Esophagus mucosa (tissue), 1 donor: ENCODE measurements at regions not wholly inside any gene's neighbourhood (a gene's known extent, or its start where the extent isn't known, plus 50 kb on each side); places are given as distances from the start of the nearest gene placed in this dataset.
"Not testable (repeated sequence)": the region's sequence is repeated elsewhere in the genome, so short reads cannot be mapped to it uniquely, and the experiment has no call there.

ENCODE experiments used
- ATAC-seq: fragments of 200-7000 bp; cut with Tn5 transposase; one replicate; pipeline ENCODE4 v1.9.1; 2020
- donor health status: DM: yes; HTN: yes; CAD: no.

DNA sequence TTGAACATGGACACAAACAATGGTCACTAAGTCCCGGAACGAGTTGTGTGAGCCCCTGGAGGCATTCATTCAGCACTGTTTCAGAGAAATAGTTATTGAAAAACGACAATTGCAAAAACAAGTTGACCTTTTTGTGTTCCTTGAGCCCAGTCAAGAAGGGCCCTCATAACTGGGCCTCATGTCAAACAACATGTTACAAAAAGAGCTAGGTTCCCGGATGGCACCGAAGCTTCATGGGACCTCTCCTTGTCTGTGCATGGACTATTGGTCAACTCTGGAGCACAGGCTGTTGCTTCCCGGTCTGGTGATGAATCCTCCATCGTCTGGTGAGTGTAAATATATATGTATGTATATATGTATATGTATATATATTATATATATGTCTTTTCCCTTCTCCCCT, 176.6 kb downstream of the ALG10 start:
- ATAC-seq = no peak

DNA sequence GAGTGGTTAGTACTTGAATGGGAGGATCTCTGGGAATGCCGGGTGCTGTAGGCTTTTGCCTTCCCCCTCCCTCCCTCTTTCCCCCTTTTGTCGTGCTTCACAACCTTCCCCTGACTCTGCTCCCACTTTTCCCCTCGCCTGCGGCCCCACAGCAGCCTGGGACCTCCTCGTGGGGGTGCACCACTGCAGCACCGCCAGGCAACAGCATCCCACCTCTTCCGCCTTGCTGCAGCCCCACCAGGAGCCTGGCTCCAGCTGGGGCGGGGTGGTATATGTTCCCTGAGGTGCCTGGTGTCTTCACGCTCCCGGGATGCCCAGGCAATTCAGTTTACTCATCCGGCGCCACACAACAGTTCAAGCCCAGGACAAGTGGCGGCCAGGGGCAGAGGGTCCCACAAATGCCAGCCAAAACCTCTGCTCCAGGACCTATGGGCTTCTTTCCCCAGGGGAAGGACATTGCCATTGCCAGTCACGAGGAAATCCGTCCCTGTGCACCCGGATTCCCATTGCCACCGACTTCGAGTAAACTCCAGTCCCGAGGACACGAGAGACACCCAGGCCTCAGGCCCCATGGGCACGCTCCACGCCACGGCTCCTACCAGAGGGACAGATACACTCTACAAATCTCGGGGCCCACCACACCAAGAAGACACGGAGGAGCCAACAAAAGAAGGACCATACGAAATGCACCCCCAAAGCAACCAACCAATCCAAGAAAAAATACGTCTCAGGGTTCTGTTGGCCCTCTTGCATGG, 181.7 kb downstream of the ALG10 start:
- ATAC-seq = no peak

DNA sequence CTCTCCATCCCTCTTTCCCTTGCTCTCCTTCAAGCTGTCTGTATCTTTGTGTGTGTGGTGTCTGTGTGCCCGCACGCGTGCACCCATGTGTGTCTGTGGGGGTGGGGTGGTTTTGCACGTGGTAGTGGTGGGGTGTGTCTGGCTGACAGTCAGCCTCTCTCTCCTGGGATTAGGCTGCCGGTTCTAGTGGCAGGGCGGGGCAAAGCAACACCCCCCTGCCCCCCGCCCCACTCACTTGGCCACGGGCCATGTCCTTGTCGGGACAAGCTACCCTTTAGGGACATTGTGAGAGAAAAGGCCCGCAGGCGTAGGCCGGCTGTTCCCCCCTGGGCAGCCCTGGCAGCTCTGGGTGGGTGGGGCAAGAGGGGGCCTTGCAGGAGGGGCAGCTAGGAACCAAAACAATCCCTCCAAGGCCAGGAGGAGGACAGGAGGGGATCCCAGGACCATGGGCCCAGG, 182.6 kb downstream of the ALG10 start:
- ATAC-seq = no peak

DNA sequence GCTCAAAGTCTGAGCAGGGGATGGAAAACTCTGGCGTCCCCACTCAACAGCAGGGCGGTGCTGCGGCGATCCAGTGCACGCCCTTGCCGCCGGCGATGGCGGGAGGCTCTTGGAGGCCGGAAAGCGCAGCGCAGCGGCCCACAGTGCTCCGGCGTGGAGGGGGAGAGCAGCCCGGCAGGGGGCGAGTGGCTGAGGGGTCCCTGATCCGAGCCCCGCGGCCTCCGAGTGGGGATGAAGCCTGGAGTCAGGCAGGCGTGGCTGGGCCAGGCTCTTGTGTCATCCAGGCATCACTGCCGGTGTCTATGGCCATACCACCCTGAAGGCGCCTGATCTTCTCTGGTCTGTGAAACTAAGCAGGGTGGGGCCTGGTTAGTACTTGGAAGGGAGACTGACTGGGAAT, 183.1 kb downstream of the ALG10 start:
- ATAC-seq = no peak

DNA sequence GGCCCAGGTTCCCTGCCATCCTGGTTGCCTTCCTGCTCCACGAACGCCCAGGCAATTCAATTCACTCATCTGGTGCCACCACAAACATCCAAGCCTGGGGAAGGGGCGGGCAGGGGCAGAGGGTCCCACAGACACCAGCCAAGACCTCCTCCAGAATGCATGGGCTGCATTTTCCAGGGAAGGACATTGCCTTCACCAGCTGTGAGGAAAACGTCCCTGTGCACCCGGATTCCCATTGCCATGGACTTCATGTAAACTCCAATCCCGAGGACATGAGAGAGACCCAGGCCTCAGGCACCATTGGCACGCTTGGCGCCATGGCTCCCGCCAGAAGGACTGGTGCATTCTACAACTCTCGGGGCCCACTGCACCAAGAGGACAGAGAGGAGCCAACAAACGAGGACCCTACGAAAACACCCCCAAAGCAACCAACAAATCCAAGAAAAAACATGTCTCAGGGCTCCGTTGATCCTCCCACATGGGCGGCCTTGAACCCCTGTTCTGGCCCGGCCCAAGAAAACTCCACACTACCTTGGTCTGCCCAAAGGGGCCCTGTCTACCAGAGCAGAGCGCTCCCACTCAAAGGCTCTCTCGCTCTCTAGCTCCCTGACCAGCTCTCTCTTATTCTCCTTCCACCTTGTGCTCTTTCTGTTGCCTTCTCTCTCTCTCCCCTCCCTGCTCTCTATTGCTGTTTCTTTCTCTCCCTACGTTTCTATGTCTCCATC, 183.9 kb downstream of the ALG10 start:
- no peak for ATAC-seq

DNA sequence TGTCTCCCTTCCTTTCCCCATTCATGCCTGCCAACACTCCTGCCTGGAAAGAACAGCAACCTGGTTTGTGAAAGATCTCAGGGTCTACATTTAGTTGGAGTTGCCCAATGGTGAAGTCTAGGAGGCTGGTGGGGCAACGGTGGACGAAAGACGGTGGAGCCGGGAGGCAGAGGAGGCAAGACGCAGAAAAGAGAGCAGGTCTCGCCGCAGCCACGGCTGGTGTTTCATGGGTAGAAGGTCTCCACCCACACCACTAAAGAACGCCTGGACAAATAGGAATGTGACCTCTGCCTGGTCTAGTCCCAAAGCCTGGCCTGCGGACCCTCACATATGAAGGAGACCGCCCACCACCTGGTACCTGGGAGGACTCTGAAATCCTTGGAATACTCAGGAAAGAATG, 185.6 kb downstream of the ALG10 start:
- no peak for ATAC-seq

DNA sequence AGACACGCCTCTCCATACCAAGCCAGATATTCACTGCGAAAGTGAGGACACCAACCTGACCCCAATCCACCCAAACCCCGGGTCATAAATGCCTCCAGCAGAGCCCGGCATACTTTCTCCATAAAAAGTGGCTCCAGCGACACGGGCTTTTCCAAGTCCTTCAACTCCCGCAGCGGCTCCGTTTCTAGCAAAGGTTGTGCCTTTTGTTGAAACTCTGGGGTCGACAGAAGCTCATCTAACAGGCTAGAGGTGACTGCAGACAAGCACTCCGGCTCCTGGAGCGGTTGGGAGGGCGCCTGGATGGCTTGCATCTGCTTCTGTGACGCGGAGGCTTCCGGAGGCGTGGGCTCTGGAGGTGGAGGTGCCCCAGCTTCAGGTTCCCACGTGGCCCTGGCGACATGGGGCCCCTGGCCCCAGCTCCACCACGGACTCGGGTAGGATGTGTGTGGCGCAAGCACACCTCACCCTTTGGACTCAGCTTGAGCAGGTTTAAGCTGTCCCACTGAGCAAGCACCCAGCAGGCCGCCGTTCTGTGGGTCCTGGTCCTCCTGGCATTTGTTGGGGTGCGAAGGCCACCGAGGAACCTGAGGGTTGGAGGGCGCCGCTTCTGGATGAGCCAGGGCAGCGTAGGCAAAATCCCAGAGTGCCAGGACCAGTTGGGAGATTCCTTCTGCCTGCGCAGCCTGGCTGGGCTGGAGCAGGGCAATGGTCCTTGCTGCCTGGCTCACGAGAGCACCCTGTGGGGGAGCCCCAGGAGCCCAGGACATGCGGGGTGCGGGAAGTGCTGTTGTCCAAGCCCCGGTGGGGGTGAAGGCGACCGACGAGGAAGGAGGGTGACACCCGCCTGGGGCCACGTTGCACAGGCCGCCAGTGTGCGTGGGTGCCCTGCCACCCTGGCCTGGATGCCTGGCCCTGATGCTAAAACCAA, 186.3 kb downstream of the ALG10 start:
- peak; percentile 9 for ATAC-seq

DNA sequence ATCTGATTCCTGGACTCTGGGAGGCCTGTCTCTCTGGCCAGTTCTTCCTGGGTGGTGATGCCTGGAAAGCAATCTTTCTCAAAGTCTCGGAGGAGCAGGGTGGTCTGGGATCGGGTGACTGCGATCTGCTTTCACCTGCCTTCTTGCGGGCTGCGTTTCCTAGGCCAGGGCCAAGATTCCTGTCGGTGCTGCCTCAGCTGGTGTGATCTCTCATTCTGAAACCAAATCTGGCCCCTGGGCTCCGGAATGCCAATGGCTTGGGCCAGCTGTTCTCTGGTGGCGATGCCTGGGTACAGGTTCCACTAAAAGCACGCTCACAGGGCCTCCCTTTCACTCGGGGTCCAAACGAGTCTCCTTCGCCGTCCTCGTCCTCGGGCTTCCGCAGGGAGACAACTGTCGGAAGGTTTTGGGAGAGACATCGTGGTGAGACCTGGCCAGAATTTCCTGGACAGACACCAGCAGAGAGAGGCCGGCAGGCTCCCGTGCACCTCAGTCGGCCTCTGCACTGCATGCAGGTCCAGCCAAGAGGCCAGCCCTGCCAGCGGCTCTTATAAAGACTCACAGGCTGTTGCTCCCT, 187.1 kb downstream of the ALG10 start:
- ATAC-seq = no peak

DNA sequence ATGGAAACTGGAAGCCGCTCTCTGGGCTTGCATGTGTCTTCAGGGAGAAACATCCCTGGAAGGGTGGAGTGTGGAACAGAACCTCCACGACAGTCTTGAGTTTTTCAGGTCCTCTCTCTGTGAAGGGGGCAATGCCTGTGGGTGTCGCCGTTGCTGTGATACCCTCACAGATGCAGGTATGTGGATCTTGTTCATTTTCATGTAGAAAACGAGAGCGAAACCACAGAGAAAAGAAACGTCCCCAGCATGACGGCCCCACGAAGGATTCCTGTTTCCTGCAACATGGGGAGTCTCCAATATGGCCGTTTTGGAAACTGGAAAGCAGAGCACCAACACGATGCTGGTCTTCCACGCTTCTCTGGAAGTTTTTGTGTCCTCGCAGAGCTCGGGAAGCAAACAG, 187.9 kb downstream of the ALG10 start:
- ATAC-seq = no peak

DNA sequence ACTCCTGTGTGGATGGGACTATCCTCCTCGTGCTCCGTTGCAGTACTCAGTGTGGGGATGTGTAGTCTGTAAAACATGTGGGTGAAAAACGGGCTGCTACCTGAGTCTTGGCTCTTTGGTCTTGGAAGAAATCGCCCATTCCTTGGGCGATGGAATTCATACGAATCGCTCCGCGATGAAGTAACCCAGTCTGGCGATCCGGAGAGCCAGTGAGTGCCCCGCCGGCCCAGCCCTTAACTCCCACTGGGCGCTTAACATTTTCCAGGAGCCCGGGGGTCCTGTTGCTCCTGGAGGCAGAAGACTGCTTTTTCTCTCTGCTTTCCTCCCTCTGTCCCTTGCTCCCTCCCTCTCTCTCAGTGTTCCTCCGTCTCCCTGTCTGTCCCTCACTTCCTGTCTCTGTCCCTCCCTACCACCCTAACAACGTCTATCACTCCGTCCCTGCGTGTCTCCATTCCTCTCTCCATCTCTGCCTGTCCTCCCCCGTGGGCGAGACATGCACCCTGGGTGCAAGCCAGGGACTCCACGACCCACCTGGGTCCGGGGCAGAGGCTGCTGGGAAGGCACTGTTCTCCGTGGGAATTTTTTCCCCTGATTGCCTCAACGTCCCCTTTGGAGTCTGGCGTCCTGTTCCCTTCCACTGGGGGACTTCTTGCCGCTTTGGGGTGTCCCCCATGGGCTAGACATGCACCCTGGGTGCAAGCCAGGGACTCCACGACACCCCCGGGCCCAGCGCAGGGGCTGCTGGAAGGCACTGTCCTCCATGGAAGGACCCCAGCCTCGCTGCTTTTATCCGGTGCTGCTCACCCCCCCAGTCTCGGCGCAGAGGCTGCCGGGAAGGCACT, 188.6 kb downstream of the ALG10 start:
- no peak for ATAC-seq

DNA sequence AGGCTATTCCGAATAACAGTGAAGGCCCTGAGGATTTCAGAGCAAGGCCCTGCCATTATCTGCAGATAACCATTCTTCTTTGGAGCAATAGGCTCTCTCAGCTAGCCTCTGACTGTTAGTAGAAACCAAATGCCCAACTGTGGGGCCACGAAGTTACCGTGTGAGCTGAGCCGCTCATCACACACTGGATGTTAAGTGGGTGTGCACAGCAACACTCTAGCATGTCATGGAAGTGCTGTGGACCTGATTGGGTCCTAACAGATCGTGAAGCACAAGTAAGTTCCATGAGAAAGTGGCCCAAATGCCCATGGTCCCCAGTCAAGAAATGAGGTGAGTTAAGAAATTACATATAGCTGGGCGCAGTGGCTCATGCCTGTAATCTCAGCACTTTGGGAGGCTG, 190.4 kb downstream of the ALG10 start:
- no peak for ATAC-seq

DNA sequence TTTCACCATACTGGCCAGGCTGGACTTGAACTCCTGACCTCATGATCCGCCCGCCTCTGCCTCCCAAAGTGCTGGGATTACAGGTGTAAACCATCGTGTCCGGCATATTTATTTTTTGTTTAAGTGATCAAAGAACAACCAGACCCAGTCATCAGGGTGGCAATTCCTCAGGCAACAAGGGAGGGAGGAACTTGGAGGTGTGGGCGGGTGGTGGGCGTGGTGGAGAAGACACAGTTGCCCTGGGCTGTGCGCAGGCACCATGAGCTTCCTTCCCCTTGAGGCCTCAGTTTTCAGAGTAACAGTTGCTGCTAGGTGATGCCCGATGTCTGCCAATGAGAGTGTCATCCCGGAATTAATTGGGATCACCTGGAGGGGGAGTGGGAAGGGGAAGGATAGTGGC, 191.7 kb downstream of the ALG10 start:
- no peak for ATAC-seq

DNA sequence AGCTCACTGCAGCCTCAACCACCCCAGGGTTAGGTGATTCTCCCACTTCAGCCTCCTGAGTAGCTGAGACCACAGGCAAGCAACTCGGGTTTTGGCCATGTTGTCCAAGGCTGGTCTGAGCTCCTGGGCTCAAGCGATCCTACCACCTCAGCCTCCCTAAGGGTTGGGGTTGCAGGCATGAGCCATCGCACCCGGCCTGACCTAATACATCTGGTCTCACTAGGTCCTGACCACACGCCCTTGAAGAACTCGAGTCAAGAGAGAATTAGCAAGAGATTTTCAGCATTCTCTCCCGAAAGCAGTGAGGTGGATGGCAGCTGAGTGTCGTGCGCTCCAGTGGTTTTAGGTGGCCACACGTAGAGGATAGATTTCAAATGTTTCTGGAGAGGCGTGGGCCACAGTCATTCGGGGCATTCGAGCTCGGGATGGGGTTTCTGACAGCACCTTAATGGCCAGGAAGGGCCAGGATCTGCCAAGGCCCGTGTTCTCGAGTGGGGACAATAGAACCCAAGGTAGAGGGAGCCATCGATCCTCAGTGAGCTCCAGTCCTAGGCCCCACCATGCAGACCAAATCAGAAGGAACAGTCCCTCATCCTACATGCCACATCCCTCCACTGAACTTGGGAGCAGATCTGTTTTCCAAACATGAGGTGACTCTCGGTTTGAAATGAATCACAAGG, 193.1 kb downstream of the ALG10 start:
- no peak for ATAC-seq

DNA sequence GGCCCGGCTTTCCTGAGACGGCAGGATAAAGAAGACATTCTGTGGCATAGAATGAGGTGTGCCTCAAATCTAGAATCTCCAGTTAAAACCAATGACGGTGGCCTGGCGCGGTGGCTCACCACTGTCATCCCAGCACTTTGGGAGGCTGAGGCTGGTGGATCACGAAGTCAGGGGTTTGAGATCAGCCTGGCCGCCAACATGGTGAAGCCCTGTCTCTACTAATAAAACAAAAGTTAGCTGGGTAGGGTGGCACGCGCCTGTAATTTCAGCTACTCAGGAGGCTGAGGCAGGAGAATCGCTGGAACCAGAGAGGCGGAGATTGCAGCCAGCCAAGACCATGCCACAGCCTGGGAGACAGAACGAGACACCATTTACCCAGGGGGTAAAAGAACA, 193.6 kb downstream of the ALG10 start:
- no peak for ATAC-seq

DNA sequence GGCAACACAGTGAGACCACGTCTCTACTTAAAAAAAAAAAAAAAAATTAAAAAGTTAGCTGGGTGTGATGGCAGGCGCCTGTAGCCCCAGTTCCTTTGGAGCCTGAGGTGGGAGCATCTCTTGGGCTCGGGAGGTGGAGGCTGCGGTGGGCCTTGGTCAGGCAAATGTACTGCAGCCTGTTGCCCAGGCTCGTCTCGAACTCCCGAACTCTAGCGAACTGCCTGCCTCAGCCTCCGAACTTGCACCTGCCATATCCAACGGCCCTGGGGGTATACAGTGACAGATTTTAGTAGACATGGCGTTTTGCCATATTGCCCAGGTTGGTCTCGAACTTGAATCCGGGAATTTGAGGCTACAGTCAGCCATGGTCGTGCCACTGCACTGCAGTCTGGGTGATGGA, 195.4 kb downstream of the ALG10 start:
- ATAC-seq = no peak

DNA sequence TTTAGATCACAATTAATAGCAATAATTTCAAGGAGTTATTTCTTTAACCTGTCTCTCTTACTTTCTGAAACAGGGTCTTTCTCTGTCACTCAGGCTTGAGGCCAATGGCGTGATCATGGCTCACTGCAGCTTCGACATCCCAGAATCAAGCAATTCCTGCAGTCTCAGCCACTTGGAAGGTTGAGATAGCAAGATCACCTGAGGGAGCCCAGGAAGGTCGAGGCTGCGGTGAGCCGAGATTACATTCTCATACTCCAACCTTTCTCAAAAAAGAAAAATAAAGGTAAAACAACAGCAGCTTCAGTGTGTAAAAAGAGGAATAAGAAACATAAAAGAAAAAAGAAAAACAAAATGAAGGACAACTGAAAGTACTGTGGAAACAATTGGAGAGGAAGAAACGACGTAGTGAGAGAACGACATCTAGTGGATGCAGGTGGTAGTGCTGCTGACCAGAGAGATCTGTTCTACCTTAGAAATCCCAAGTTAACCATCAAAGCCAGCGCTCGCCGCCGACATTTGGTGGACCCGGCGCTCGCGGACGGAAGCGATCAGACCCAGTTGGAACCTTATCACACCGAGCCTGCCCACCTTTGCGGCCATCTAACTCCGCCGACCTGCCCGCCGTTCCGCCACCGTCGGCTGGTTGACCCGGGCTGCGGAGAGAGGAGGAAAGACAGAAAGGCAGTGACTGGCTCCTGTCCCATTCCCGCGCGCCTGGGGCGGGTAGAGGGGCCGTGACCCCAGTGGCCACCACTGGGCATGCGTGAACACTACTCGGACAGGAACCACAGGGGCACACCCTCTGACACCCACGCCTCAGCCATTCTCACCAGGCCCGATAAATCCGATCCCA, 196.1 kb downstream of the ALG10 start:
- peak; percentile 81 for ATAC-seq

DNA sequence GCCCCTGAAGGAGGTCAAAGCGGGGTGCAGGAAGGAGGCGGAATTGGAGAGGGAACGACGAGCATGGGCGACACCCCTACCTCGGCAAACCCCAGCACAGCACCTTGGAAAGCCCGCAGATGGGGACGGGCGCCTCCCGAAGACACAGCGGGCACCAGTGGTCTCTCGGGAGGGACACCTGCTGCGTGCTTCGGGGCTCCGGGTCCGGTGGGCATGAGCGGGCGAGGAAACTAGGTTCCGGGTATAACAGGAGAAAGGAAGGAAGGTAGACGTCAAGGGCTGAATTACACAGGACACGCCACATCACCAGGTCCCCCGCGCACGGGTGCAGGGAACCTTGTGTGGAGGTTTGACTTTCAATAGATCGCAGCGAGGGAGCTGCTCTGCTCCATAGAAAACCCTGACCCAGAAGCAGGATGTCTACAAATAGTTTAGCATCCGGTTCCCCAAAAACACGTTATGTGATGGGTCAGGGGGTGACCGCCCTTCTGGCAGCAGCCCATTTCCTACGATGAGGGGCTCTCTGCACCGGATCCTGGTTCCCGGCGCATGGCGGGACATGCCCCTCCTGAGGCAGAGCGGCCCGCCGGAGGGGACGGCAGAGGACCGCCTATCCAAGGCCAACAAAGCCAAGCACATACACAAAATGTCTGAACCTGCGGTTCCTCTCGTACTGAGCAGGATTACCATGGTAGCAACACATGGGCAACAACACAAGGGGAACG, 196.9 kb downstream of the ALG10 start:
- ATAC-seq = no peak

DNA sequence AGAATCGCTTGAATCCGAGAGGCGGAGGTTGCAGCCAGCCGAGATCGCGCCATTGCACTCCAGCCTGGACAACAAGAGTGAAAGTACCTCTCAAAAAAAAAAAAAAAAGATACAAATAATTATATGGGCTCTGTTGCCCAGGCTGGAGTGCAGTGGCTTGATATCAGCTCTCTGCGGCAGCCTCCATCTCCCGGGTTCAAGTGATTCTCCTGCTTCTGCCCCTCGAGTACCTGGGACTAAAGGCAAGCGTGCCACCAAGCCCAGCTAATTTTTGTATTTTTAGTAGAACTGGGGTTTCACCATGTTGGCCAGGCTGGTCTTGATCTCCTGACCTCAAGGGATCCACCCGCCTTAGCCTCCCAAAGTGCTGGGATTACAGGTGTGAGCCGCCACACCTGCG, 197.8 kb downstream of the ALG10 start:
- ATAC-seq = not testable (repeated sequence)

DNA sequence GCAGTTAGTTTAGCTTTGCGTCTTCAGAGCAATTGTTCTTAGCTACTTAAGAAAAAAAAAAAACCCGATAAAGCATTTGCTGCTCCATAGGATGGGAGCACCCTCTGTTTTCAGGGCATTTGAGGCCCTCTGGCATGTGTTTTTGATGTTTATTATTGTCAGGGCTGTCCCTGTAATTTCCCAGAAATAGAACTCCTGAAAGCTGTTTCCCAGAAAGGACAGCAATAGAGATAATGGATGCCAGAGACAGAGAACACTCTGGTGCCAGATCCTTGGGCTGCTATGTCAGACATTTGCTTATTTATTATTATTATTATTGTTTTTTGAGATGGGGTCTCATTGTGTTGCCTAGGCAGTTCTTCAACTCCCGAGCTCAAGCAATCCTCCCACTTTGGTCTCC, 201.3 kb downstream of the ALG10 start:
- no peak for ATAC-seq

DNA sequence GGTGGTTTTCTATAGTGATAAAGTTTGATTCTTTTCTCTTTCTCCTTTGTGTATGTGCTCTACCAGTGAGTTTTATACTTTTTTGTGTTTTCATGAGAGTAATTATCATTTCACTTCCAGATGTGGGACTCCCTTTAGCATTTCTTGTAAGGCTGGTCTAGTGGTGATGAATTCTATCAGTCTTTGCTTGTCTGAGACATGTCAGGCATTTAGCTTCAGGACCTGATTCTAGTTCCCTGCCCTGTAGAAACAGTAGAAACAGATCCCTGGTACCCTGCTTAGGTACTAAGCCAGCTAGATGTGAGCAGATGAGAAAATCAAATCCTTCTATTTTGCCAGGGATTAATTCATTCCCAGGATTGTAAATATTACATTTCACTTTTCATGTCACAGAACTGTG, 203.7 kb downstream of the ALG10 start:
- not testable (repeated sequence) for ATAC-seq
